ENCODE measurements at regions not wholly inside any gene's neighbourhood (a gene's known extent, or its start where the extent isn't known, plus 50 kb on each side); places are given as distances from the start of the nearest gene placed in this dataset.

DNA sequence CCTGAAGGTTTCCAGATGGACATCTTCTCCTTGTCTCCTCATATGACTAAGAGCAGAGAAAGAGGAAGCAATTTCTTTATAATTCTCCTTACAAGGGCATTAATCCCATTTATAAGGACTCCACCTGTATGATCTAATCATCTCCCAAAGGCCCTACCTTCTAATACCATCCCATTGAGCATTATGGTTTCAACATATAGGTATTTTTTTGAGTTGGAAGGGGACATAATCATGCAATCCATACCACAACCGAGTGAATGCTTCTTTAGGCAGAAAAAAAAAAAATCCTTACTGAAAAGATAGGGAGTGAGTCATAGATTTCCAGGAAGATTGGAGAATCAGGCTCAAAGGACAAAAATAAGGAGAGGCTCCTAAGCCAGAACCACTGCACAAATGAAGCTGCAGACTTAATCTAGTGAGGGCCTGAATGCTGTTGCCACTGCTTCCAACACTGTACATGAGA lies 312.5 kb upstream of the HS3ST1 start:
- in situ Hi-C loops (cut with MboI; ENCODE audit: low pct_unique_long_range_greater_than_20kb, low sequenced_read_pairs, unreplicated experiment), result no loop called here
- TF ChIP-seq, protein P1, sequence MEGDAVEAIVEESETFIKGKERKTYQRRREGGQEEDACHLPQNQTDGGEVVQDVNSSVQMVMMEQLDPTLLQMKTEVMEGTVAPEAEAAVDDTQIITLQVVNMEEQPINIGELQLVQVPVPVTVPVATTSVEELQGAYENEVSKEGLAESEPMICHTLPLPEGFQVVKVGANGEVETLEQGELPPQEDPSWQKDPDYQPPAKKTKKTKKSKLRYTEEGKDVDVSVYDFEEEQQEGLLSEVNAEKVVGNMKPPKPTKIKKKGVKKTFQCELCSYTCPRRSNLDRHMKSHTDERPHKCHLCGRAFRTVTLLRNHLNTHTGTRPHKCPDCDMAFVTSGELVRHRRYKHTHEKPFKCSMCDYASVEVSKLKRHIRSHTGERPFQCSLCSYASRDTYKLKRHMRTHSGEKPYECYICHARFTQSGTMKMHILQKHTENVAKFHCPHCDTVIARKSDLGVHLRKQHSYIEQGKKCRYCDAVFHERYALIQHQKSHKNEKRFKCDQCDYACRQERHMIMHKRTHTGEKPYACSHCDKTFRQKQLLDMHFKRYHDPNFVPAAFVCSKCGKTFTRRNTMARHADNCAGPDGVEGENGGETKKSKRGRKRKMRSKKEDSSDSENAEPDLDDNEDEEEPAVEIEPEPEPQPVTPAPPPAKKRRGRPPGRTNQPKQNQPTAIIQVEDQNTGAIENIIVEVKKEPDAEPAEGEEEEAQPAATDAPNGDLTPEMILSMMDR (IDR thresholded peaks at IDR 0.05; ENCODE audit: extremely low read depth, insufficient read depth, missing control alignments), result no peak
- no peak for DNase-seq (ENCODE audit: low spot score)

DNA sequence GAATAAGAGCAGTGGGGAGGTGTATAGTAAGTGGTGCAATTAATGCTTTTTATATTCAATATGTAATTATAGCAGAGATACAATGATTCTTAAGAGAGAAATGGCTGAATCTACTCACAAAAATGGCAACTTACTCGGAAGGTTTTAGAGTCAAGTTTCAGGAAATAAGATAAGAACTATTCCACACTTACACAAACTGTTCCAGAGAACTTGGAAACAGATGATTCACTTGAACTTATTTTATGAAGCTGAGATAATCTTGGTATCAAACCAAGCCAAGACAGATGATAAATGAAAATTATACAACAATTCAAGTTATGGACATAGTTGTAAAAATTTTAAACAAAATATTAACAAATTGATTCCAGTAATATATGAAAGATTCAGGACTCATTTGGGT lies 311.3 kb upstream of the HS3ST1 start:
- TF ChIP-seq, protein P1 (IDR thresholded peaks at IDR 0.05; ENCODE audit: extremely low read depth, insufficient read depth, missing control alignments), result no peak
- in situ Hi-C loops (cut with MboI; ENCODE audit: low pct_unique_long_range_greater_than_20kb, low sequenced_read_pairs, unreplicated experiment), result no loop called here
- DNase-seq (ENCODE audit: low spot score), result no peak

DNA sequence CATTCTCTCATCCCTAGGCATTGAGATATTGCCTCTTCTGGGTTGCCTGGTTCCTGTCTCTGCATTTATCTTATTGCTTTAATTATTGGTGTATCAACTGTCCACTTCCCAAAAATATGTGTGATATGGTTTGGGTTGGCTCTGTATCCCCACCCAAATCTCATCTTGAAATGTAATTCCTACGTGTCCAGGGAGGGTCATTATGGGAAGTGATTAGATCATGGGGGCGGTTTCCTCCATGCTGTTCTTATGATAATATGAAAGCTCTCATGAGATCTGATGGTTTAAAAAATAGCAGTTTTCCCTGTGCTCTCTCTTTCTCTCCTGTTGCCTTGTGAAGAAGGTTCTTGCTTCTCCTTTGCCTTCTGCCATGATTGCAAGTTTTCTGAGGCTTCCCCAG lies 308.3 kb upstream of the HS3ST1 start:
- in situ Hi-C loops (cut with MboI; ENCODE audit: low pct_unique_long_range_greater_than_20kb, low sequenced_read_pairs, unreplicated experiment), result no loop called here

DNA sequence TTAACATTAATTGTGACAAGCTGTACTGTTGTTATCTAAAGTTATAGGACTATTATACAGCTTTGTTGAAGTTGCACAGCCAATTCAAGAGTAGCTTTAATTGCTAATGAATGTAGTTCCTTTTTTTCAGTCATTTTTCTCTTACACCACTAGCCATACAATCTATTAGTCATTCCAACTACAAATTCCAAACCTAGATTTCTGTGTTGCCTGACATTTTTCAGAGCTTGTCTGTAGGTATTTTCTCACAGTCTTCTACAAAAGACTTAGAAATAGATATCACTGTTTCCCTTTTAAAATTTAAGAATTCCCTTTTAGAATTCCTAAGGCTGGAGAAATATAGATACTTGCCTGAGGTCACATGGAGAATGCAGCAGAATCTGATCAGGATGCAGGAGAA lies 307.0 kb upstream of the HS3ST1 start:
- DNase-seq (ENCODE audit: low spot score), result no peak
- in situ Hi-C loops (cut with MboI; ENCODE audit: low pct_unique_long_range_greater_than_20kb, low sequenced_read_pairs, unreplicated experiment), result no loop called here
- TF ChIP-seq, protein P1 (IDR thresholded peaks at IDR 0.05; ENCODE audit: extremely low read depth, insufficient read depth, missing control alignments), result no peak

More for the DNA sequence above, 308.3 kb upstream of the HS3ST1 start:
- TF ChIP-seq, protein P1 (IDR thresholded peaks at IDR 0.05; ENCODE audit: extremely low read depth, insufficient read depth, missing control alignments), result no peak
- DNase-seq (ENCODE audit: low spot score), result no peak

DNA sequence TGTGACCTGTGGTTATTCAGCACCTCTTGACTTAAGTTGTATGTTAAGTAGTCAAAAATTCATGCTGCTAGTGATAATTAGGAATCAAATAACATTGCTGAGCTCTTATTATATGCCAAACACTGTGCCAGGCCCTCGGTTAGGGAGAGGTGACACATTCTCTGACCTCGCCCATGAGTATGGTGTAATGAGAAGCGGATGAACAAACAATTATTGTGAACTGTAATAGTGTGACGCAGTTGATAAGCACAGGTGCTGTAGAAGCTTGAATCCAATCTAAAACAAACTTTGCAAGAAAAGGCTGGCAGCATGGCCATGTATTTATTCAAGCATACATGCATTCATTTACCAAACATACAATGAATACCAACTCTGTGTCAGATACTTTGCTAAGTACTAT lies 303.5 kb upstream of the HS3ST1 start:
- DNase-seq (ENCODE audit: low spot score), result no peak
- TF ChIP-seq, protein P1 (IDR thresholded peaks at IDR 0.05; ENCODE audit: extremely low read depth, insufficient read depth, missing control alignments), result no peak
- in situ Hi-C loops (cut with MboI; ENCODE audit: low pct_unique_long_range_greater_than_20kb, low sequenced_read_pairs, unreplicated experiment), result no loop called here

DNA sequence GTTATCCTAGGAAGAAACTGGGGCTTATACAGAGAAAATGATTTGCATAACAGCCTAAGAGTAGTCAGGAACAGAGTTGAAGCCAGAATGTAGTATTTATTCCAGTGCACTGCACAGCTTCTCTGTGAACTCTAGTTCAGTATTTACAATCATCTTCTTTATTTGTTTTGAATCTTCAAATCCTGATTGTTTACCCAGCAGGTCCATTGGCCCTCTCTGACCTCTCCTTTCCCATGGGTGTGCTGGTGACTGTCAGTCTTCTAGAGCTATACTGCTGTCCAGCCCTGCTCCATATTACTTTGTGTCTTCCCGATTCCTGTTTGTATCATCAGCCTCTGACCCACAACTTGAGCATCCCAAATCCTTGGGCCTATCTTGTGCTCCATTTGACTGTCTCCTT lies 301.9 kb upstream of the HS3ST1 start:
- in situ Hi-C loops (cut with MboI; ENCODE audit: low pct_unique_long_range_greater_than_20kb, low sequenced_read_pairs, unreplicated experiment), result no loop called here
- no peak for DNase-seq (ENCODE audit: low spot score)
- TF ChIP-seq, protein P1 (IDR thresholded peaks at IDR 0.05; ENCODE audit: extremely low read depth, insufficient read depth, missing control alignments), result no peak

DNA sequence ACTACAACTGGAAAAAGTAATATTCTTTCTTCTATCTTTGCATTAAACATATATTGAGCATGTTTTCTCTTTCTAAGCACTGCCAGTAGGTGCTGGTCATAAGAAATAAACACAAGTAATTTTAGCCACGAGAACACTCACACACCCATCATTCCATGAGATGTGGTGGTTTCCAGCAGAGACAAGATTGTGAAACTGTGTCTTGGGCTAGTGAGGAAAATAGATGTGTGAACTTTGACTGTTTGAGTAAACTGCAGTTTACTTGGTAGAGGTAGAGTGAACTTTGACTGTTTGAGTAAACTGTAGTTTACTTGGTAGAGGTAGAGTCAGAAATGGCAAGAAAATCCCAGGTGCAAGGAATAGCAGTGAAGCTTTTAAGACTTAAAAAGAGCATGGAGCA lies 300.9 kb upstream of the HS3ST1 start:
- no peak for DNase-seq (ENCODE audit: low spot score)
- TF ChIP-seq, protein P1 (IDR thresholded peaks at IDR 0.05; ENCODE audit: extremely low read depth, insufficient read depth, missing control alignments), result no peak
- in situ Hi-C loops (cut with MboI; ENCODE audit: low pct_unique_long_range_greater_than_20kb, low sequenced_read_pairs, unreplicated experiment), result no loop called here

All from GM13977 (cell line).